ENCODE measurements at regions not wholly inside any gene's neighbourhood (a gene's known extent, or its start where the extent isn't known, plus 50 kb on each side); places are given as distances from the start of the nearest gene placed in this dataset.

DNA sequence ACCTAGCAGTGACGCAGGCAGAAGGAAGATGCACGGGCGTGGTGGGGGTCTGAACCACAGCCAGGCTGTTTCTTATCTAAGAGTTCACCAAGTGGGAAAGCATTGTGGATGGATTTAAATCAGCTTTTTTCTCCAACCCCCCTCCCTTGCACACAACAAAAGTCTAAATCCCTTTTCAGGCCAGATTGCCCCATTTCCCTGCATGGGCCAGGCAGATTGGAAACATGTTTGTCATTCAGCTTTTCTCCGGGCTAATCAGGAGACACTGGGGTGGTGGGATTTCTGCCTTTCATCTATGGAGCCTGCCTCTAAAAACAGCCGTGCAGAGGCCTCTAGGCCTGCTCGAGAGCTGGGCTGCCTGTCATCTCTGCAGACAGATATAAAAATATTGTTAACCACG, 166.3 kb upstream of the LEF1 start:
- TF ChIP-seq SP1 (IDR thresholded peaks at IDR 0.05) (no peak), LEF1 (IDR thresholded peaks at IDR 0.05; ENCODE audit: borderline replicate concordance) (no peak), NFRKB (IDR thresholded peaks at IDR 0.05) (no peak), SUZ12 (IDR thresholded peaks at IDR 0.05) (no peak), FOXM1 (IDR thresholded peaks at IDR 0.05; ENCODE audit: borderline replicate concordance) (no peak), ELF4 (IDR thresholded peaks at IDR 0.05) (no peak), CTBP1 (IDR thresholded peaks at IDR 0.05; ENCODE audit: borderline replicate concordance) (no peak), L3MBTL2 (conservative IDR thresholded peaks at IDR 0.05) (no peak), HDGF (IDR thresholded peaks at IDR 0.05; ENCODE audit: borderline replicate concordance) (no peak), PKNOX1 (IDR thresholded peaks at IDR 0.05) (no peak), BHLHE40 (IDR thresholded peaks at IDR 0.05; ENCODE audit: borderline replicate concordance) (no peak), TARDBP (IDR thresholded peaks at IDR 0.05) (no peak), ZNF384 (IDR thresholded peaks at IDR 0.05) (no peak)
